GM19099 (cell line): ENCODE measurements at regions not wholly inside any gene's neighbourhood (a gene's known extent, or its start where the extent isn't known, plus 50 kb on each side); places are given as distances from the start of the nearest gene placed in this dataset.

ENCODE experiments used
- POLR2A ChIP-seq: IDR thresholded peaks from 3 replicates; pipeline ENCODE4 v1.6.1; 2011; ENCODE audit warnings: low read depth; ENCODE audit not compliant: insufficient read length; ENCODE audit errors: extremely low read depth

DNA sequence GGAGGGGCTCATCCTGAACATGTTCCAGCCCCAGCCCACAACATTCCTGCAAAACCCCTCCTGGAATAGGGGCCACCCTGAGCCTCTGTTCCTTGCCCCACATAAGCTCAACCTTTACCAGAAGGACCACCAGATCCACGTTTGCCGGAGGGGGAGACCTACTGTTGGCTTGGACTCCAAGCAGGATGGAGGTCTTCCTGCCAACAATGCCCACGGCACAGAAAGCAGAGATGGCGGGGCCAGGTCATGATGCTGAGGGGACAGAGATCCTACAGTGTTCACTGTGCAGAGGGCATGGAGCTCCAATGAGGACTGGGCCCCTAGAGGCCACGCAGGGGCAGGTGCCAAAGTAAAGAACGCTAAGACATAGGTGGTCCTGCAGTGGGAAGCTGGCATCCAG lies 98.5 kb upstream of the RAB6C start:
- no peak for TF ChIP-seq POLR2A

DNA sequence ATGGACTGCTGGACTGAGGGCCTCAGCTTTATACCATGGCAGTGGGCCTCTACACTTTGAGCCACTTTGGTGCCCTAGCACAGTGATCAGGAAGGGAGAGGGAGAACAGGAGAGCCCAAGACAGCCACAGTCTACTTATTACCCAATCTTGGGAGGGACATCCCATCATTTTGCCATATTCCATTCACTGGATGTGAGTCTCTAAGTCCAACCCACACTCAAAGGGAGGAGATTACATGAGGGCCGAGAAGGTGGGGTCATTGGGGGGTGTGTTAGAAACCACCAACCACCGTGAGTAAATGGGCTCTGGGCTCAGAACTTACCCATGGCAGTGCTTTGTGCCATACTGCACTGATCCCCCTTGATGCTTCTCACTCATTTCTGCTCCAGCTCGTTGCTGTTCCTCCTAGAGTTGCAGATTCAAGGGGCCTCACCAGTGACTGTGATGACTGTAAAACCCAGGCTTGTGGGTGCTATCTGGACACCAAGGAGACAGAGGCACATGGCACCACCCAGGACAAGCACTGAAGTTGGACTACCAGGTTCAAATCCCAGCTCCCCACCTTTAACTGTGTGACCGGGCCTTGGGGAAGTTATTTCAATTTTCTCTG lies 97.6 kb upstream of the RAB6C start:
- no peak for TF ChIP-seq POLR2A

DNA sequence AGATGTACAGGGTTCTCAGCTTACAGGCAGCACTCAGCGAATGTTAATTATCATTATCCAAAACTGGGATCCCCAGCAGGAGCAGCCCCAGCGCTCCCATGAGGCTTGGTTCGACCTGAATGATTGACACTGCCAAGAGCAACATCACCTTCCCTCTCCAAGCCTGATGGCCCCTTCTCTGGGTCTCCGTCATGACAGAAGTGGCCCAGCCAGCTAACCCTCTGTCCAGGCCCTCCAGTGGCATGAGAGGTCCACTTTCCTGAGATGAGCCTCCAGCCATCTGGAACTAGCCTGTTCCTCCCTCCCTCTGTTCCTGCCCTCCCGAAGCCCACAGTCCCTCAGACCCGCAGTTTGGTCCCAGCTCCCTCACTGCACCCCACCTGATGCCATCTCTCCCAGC lies 97.0 kb upstream of the RAB6C start:
- TF ChIP-seq POLR2A: no peak

DNA sequence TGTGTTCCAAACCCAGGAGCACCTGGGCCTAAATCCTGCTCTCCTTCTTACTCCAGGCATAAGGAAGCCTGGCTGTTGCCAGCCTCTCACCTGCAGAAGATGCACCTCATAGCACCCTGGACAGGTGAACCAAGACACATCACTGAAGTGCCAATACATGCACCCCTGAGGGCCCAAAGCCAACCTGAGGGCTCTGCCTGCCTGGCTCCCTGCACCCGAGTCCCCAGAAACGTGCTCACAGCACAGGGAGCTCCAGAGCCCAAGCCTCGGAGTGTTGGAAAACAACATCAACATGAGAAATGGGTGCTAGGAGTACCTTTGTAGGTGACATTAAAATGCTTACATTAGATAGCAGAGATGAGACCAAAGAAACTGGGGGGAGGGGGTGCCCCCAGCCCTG lies 96.3 kb upstream of the RAB6C start:
- no peak for TF ChIP-seq POLR2A

DNA sequence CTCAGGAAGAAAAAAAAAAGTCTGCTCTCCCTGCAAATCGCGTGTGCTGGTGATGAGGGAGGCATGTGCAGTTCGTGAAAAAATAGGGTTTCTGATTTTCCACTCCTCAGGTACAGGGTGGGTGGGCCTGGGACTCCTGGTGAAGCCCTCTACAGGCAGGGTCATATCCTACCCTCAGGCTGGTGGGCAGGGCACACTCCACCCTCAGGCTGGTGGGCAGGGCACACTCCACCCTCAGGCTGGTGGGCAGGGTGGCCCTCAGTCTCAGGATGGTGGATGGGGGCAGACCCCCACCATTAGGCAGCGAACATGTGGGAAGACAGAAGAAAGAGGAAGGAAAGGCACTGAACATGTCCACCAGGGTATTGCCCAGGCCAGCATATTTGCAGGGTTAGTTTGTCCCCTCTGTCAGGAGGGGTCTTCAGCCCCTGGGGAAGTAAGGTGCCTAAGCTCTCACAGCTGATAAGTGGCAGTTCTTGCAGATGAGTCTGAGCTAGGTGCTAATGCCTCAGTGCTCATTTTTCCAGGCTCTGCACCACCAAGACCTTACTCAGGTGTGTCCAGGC lies 95.2 kb upstream of the RAB6C start:
- TF ChIP-seq POLR2A: no peak

DNA sequence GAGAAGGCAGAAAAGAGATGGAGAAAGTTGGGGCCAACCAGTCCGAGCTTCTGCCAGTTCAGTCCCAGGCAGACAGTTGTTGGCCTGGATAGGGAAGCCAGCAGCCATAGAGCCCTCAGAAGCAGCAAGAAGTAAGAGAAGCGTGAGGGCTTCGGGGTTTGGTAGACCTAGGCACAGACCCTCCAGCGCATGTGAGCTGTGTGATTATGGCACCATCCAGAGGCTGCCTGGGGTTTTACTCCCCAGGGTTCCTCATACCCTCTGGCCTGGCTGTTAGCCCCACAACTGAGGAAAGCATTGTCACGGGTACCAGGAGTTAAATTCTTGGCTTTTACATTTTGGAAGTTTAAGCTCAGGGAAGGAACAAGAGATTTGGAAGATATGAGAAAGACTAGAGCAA lies 93.7 kb upstream of the RAB6C start:
- TF ChIP-seq POLR2A: no peak

DNA sequence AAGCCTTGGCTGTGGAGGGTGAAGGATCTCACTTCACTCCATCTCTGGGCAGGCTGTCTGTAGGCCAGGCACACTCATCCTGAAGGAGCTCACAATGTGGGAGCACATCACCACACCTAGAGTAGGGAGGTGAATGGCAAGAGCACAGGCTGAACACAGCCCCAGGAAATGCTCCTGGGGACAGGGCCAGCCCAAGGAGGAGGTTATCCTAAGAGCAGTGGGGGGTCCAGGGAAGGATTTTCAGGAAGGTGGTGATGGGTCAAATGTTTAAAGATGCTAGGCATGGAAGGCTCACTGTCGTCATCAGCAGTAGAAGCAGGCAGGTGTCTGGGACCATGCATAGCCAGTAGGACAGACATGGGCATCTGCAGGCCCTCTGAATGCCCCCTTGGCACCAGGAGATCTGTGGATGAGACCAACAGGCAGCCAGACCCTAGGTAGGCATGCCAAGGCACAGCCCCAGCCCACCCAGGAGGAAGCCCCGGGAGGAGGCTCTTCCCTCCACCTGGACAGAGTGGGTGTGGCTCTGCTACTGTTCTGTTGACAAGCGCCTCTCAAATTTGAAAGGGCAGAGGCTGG lies 91.7 kb upstream of the RAB6C start:
- TF ChIP-seq POLR2A: no peak

DNA sequence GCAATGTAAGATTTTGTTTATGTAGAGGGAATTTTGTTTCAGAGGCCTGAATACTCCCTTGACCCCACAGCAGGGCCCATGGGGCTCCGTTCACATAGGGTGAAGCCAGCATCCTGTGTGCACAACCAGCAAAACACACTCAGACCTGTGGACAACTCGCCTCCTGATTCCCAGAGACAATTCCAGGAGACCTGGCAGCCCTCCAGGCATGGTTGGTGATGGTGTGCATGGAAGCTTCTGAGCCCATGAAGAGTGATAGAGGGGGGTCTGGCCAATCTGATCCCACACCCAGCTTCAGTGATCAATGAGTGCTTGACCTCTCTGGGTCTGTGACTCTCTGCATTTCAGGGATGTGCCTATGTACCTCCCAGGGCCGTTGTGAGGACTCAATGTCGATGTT lies 91.0 kb upstream of the RAB6C start:
- TF ChIP-seq POLR2A: no peak

DNA sequence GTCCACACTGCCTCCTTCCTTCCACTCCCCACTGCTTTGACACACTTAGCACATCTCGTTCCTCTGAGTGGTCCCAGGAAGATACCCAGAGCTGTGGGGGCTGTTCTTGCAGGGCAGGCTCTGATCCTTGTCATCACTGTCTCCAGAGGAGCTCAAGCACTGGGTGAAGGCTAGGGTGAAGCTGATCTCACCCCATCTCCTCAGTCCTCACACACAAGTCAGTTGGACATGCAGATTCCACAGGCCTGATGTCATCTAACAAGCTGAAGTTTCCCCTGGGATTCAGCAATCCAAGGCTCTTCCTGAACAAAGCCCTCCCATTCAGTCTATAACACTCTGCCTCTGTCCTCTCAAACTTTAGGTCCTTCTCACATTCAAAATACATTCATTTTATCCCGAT lies 90.6 kb upstream of the RAB6C start:
- TF ChIP-seq POLR2A: no peak

DNA sequence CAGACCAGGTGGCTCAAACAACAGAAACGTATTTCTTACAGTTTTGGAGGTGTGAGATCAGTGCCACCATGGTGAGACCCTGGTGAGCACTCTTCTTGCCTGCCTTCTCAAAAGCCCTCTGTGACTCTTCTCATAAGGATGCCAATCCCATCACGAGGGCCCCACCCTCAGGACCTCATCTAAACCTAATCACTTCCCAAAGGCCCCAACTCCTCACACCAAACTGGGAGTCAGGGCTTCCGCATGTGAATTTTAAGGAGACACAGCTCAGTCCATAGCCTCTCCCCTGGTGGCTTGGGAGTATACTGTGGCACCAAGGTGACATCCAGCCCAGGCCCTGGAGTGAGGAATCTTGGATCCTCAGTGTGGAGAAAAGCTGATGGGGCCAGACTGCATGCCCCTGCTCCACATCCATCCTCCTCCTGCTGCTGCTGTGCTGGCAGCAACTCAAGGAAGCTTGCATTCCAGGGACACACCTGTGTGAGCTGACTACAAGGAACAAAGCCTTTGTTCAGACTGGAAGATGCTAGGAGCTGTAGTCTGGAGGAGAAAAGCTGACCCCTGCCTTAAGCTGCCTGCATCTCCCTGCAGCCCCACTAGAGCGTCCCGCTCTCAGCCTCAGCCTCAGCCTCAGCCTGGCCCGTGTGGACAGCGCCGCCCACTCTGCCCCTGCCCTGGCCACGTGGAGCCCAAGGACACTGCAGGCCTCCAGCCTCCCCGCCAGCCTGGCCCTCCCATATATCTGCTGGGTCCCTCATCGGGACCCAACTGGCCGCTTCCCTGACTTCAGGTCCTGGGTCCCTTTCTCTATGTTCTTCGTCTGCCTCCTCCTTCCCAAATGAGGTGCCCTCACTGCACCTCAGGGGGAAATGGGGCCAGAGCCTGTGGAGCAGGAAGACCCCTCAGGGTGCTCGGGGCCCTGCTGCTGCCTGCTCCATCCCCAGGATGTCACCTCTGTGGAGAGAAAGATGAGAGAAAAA lies 87.8 kb upstream of the RAB6C start:
- TF ChIP-seq POLR2A: no peak

DNA sequence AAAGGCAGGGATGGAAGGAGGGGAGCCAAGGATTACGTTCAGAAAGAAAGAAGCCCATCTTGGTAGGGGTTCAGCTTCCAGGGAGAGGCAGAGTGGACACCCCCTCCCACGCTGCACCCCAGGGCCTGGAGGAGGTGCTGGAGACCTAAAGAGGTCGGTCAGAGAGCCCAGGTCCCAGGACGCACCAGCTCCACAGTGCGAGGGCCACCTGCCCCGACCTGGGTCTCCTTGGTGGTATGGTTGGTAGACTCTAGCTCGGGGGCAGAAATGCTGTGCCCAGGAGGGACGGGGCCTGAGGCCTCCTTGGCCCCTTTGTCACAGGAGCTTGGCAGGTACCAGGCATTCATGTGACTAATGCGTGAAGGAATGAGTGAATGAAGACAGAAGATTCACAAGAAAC lies 87.1 kb upstream of the RAB6C start:
- TF ChIP-seq POLR2A: no peak

DNA sequence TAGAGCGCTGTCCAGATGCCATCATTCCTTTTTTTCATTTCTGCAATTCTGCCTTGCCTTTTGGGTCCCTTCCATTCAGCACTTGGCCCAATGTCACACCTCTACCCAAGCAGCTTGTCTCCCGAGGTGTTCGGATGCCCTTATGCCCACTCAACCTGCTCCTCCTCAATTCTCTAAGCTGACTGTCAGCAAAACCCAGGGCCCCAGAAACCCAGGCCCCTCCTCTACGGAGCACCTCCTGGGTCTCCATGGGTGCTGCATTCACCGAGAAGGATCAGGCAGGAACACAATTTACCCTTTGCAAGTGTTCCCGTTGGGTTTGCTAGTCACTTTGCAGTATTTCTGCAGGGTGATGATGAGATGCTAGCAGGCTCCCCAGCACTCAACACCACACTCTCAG lies 86.7 kb upstream of the RAB6C start:
- TF ChIP-seq POLR2A: no peak

DNA sequence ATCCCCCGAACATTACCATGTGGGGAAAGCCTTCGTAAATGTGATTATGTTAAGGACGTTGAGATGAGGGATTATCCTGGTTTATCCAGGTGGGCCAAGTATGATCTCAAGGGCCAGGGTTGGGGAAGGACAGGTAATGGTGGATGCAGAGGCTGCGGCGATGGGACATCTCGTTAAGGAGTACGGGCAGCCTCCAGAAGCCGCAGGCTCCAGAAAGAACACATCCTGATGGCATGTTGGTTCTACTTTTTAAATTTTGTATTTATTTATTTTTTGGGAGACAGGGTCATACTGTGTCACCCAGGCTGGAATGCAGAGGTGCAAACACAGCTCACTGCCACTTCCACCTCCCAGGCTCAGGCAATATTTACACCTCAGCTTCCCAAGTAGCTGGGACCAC lies 86.2 kb upstream of the RAB6C start:
- no peak for TF ChIP-seq POLR2A

DNA sequence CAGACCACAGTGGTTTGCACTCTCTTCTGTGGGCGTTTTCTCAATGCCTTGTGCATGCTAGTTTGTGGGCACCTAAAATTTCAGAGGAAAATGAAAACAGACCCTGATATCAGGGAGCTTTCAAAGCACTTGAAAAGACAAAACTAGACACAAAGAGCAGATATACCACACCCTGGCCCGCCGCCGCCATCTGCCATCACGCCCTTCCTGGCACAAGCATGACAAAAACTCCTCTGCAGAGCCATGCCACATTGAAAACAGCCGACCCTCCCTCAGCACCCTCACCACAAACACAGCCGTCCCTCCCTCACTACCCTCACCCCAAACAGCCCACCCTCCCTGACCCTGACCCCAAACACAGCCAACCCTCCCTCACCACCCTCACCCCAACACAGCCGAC lies 84.8 kb upstream of the RAB6C start:
- TF ChIP-seq POLR2A: no peak

DNA sequence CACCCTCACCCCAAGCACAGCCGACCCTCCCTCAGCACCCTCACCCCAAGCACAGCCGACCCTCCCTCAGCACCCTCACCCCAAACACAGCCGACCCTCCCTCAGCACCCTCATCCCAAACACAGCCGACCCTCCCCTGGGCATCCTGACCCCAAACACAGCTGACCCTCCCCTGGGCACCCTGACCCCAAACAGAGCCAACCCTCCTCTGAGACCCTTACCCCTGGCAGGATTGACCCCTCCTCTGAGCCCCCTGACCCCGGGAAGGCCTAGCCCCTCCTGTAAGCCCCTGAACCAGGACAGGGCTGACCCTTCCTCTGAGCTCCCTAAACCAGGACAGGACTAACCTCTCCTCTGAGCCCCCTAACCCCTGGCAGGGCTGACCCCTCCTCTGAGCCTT lies 84.4 kb upstream of the RAB6C start:
- TF ChIP-seq POLR2A: no peak
